ENCODE measurements at regions not wholly inside any gene's neighbourhood (a gene's known extent, or its start where the extent isn't known, plus 50 kb on each side); places are given as distances from the start of the nearest gene placed in this dataset.
"Not testable (repeated sequence)": the region's sequence is repeated elsewhere in the genome, so short reads cannot be mapped to it uniquely, and the experiment has no call there.

GRCh38 chr3:78249294-78249693 is 1209.4 kb downstream of the ROBO2 start:
- DNase-seq (ENCODE audit: low read depth): peak; percentile 9
- no peak for TF ChIP-seq CTCF (conservative IDR thresholded peaks at IDR 0.05; ENCODE audit: low read depth, low read length)
- H3K4me3 ChIP-seq (ENCODE audit: low read depth, low read length): no peak overlapping the region

GRCh38 chr3:78253860-78254259 is 1214.0 kb downstream of the ROBO2 start:
- TF ChIP-seq CTCF (conservative IDR thresholded peaks at IDR 0.05; ENCODE audit: low read depth, low read length): no peak
- DNase-seq (ENCODE audit: low read depth): no peak
- no peak overlapping the region for H3K4me3 ChIP-seq (ENCODE audit: low read depth, low read length)

- no peak overlapping the region for H3K4me3 ChIP-seq (ENCODE audit: low read depth, low read length)
- DNase-seq (ENCODE audit: low read depth): peak; percentile 78
- TF ChIP-seq CTCF (conservative IDR thresholded peaks at IDR 0.05; ENCODE audit: low read depth, low read length): no peak
These were observed 1215.5 kb downstream of the ROBO2 start for GRCh38 chr3:78255403-78255802.

GRCh38 chr3:78256123-78256522 is 1216.2 kb downstream of the ROBO2 start:
- H3K4me3 ChIP-seq (ENCODE audit: low read depth, low read length): no peak overlapping the region
- no peak for TF ChIP-seq CTCF (conservative IDR thresholded peaks at IDR 0.05; ENCODE audit: low read depth, low read length)
- DNase-seq (ENCODE audit: low read depth): no peak

DNA sequence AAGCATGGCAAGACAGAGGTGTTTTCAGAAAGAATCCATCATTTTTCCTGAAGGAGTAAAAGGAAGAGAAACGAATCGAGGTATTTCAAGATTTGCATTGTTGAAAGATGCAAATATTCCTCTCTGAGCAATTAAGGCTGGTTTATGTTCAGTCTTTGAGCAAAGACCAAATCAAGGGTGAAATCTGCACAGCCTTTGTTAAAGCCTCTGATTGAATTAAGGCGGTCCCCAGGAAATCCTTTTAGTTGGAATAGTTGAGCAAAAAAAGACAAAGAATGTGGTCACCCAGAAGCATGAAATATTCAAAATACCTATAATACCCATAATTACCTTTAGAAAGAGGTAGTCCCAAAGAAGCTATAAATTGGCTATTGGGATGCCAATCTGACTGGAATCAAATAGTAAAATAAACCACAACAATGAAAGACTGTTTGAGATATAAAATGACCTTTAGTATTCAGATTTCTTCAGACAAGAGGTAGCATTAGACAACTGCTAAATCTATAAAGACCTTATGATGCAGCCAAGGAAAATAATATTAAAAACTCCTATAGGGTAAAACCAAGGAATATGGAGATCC is 1218.1 kb downstream of the ROBO2 start:
- no peak for TF ChIP-seq CTCF (conservative IDR thresholded peaks at IDR 0.05; ENCODE audit: low read depth, low read length)
- no peak overlapping the region for H3K4me3 ChIP-seq (ENCODE audit: low read depth, low read length)
- no peak for DNase-seq (ENCODE audit: low read depth)

- peak; percentile 85 for DNase-seq (ENCODE audit: low read depth)
- TF ChIP-seq CTCF (conservative IDR thresholded peaks at IDR 0.05; ENCODE audit: low read depth, low read length): no peak
- no peak overlapping the region for H3K4me3 ChIP-seq (ENCODE audit: low read depth, low read length)
These were observed 1218.9 kb downstream of the ROBO2 start for GRCh38 chr3:78258798-78259197.

GRCh38 chr3:78260388-78260787 is 1220.5 kb downstream of the ROBO2 start:
- no peak overlapping the region for H3K4me3 ChIP-seq (ENCODE audit: low read depth, low read length)
- no peak for DNase-seq (ENCODE audit: low read depth)
- no peak for TF ChIP-seq CTCF (conservative IDR thresholded peaks at IDR 0.05; ENCODE audit: low read depth, low read length)

DNA sequence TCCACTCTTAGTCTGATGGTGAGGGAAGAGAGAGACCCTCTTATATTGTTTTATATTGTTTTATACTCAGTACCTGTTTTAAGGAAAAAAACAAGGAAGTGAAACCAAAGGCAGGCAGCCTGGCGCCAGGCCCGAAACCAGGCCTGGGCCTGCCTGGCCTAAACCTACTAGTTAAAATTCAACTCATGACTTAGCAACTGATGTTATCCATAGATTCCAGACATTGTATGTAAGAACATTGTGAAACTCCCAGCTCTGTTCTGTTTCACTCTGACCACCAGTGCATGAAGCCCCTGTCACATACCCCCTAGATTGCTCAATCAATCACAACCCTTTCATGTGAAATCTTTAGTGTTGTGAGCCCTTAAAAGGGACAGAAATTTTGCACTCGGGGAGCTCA is 1226.7 kb downstream of the ROBO2 start:
- not testable (repeated sequence) for DNase-seq (ENCODE audit: low read depth)

More for the DNA sequence above, 1226.7 kb downstream of the ROBO2 start:
- not testable (repeated sequence) for H3K4me3 ChIP-seq (ENCODE audit: low read depth, low read length)

All from choroid plexus epithelial cell (primary cell).